ENCODE measurements at regions not wholly inside any gene's neighbourhood (a gene's known extent, or its start where the extent isn't known, plus 50 kb on each side); places are given as distances from the start of the nearest gene placed in this dataset.

GRCh38 chr13:85729296-85729695 is 69.9 kb downstream of the SLITRK6 start:
- TF ChIP-seq CTCF (IDR thresholded peaks at IDR 0.05 in 8 of 11, conservative IDR thresholded peaks at IDR 0.05 in 3 of 11) (no peak), POLR2AphosphoS5 (IDR thresholded peaks at IDR 0.05) (no peak), POLR2A (IDR thresholded peaks at IDR 0.05) (no peak)
